ENCODE measurements at regions not wholly inside any gene's neighbourhood (a gene's known extent, or its start where the extent isn't known, plus 50 kb on each side); places are given as distances from the start of the nearest gene placed in this dataset.
A peak's percentile ranks its signal among the peaks of the same experiment; 100 is the strongest.

DNA sequence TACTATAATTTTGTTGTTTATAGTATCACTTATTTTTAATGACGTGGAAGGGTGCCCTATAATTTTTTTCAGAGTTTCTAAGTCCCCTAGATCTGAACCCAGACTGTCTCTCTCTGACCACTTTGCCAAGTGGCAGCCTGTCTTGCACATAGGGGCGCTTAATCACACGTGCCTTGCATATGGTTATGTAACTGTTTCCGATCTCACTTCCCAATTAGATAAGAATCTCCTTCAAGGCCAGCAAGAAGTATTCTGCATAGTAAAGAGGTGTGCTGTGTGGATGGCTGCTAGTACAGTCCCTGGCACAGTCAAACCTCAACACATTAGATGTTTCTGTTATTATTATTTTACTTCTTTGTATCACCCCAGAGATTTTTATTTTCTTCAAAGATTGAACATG lies 197.8 kb upstream of the SIX2 start:
- no peaks in the 10 kb centered on the region for H3K27me3 ChIP-seq
- H3K9me3 ChIP-seq, result peaks cover 0 to 9% (median 0%) of the 10 kb centered on the region in 4 donors
- no peaks in the 10 kb centered on the region for H3K36me3 ChIP-seq
- TF ChIP-seq, protein P1, sequence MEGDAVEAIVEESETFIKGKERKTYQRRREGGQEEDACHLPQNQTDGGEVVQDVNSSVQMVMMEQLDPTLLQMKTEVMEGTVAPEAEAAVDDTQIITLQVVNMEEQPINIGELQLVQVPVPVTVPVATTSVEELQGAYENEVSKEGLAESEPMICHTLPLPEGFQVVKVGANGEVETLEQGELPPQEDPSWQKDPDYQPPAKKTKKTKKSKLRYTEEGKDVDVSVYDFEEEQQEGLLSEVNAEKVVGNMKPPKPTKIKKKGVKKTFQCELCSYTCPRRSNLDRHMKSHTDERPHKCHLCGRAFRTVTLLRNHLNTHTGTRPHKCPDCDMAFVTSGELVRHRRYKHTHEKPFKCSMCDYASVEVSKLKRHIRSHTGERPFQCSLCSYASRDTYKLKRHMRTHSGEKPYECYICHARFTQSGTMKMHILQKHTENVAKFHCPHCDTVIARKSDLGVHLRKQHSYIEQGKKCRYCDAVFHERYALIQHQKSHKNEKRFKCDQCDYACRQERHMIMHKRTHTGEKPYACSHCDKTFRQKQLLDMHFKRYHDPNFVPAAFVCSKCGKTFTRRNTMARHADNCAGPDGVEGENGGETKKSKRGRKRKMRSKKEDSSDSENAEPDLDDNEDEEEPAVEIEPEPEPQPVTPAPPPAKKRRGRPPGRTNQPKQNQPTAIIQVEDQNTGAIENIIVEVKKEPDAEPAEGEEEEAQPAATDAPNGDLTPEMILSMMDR (IDR thresholded peaks at IDR 0.05), result no peak
- no peak for TF ChIP-seq POLR2A (IDR thresholded peaks at IDR 0.05)
- no peak for TF ChIP-seq EP300 (IDR thresholded peaks at IDR 0.05)
- peaks cover 0 to 7% (median 0%) of the 10 kb centered on the region in 4 donors for H3K4me1 ChIP-seq
- WGBS, 2 donors, result 50 to 52% methylated on average over 4 of the region's 4 CpGs
- no peak for DNase-seq (ENCODE audit: low spot score in 2 of 2)
- no peak overlapping the region for H3K4me3 ChIP-seq
- H3K27ac ChIP-seq, result no peak overlapping the region

DNA sequence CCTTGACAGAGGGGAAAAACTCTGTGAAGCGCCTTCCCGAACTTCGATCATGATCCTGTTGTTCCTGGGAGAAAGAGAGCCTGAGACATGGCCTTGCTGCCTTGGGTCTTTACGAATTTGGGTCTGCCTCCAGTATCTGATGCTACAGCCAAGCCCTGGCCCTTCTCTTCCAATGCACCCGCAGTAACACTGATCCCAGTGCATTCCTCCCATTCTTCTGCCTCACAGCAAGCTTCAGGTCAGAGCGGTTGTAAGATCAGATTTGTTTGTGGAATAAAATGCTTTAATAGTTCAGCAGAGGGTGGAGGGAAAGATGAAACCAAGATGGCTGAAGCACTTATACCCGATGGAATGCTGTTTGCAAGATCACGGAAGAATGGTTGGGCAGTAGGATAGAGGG lies 196.7 kb upstream of the SIX2 start:
- H3K4me1 ChIP-seq, result peaks cover 0 to 7% (median 0%) of the 10 kb centered on the region in 4 donors
- no peak for DNase-seq (ENCODE audit: low spot score in 2 of 2)
- WGBS, 2 donors, result 59 to 69% methylated on average over 8 of the region's 8 CpGs
- H3K27ac ChIP-seq, result peak overlapping the region in 1 of 4 donors; percentile 32
- TF ChIP-seq, protein P1 (IDR thresholded peaks at IDR 0.05), result no peak
- TF ChIP-seq POLR2A (IDR thresholded peaks at IDR 0.05), result no peak
- no peak for TF ChIP-seq EP300 (IDR thresholded peaks at IDR 0.05)
- no peaks in the 10 kb centered on the region for H3K27me3 ChIP-seq
- H3K36me3 ChIP-seq, result no peaks in the 10 kb centered on the region
- H3K9me3 ChIP-seq, result peaks cover 0 to 16% (median 0%) of the 10 kb centered on the region in 4 donors
- no peak overlapping the region for H3K4me3 ChIP-seq

- H3K36me3 ChIP-seq, result no peaks in the 10 kb centered on the region
- H3K27ac ChIP-seq, result peak overlapping the region in 1 of 4 donors; percentile 32
- H3K4me3 ChIP-seq, result no peak overlapping the region
- no peaks in the 10 kb centered on the region for H3K27me3 ChIP-seq
- WGBS, 2 donors, result 74 to 77% methylated on average over 4 of the region's 4 CpGs
- peaks cover 0 to 7% (median 0%) of the 10 kb centered on the region in 4 donors for H3K4me1 ChIP-seq
- TF ChIP-seq EP300 (IDR thresholded peaks at IDR 0.05) (no peak), POLR2A (IDR thresholded peaks at IDR 0.05) (no peak)
- TF ChIP-seq, protein P1 (IDR thresholded peaks at IDR 0.05), result no peak
- H3K9me3 ChIP-seq, result peaks cover 0 to 18% (median 0%) of the 10 kb centered on the region in 4 donors
- no peak for DNase-seq (ENCODE audit: low spot score in 2 of 2)
These were observed 196.2 kb upstream of the SIX2 start for GRCh38 chr2:45205480-45205879.

DNA sequence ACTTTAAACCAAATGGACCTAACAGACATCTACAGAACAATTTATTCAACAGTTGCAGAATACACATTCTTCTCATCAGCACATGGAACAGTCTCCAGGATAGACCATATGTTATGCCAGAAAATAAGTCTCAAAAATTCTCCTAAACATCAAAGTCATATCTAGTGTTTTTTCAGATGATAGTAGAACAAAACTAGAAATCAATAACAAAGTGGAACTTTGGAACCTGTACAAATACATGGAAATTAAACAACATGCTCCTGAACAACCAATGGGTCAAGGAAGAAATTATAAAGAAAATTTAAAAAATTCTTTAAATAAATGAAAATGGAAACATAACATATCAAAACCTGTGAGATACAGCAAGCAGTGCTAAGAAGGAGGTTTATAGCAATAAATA lies 194.1 kb upstream of the SIX2 start:
- peaks cover 0 to 7% (median 0%) of the 10 kb centered on the region in 4 donors for H3K4me1 ChIP-seq
- H3K27me3 ChIP-seq, result no peaks in the 10 kb centered on the region
- H3K27ac ChIP-seq, result no peak overlapping the region
- H3K36me3 ChIP-seq, result no peaks in the 10 kb centered on the region
- H3K4me3 ChIP-seq, result no peak overlapping the region
- H3K9me3 ChIP-seq, result peaks cover 0 to 18% (median 0%) of the 10 kb centered on the region in 4 donors
- TF ChIP-seq, protein P1 (IDR thresholded peaks at IDR 0.05), result no peak
- TF ChIP-seq EP300 (IDR thresholded peaks at IDR 0.05), result no peak
- no peak for TF ChIP-seq POLR2A (IDR thresholded peaks at IDR 0.05)
- DNase-seq (ENCODE audit: low spot score in 2 of 2), result no peak

- no peak for TF ChIP-seq POLR2A (IDR thresholded peaks at IDR 0.05)
- TF ChIP-seq EP300 (IDR thresholded peaks at IDR 0.05), result no peak
- TF ChIP-seq, protein P1 (IDR thresholded peaks at IDR 0.05), result no peak
- Histone ChIP-seq H3K4me3 (no peak overlapping the region), H3K4me1 (no peaks in the 10 kb centered on the region), H3K27ac (no peak overlapping the region), H3K27me3 (no peaks in the 10 kb centered on the region), H3K9me3 (peaks cover 0 to 18% (median 0%) of the 10 kb centered on the region in 4 donors), H3K36me3 (no peaks in the 10 kb centered on the region)
- 74 to 75% methylated on average over 4 of the region's 4 CpGs for WGBS, 2 donors
- no peak for DNase-seq (ENCODE audit: low spot score in 2 of 2)
These were observed 190.7 kb upstream of the SIX2 start for GRCh38 chr2:45199973-45200372.

All from tibial nerve (tissue), 4 donors.